ENCODE measurements at regions not wholly inside any gene's neighbourhood (a gene's known extent, or its start where the extent isn't known, plus 50 kb on each side); places are given as distances from the start of the nearest gene placed in this dataset.

GRCh38 chr22:48079505-48080290 is 1317.2 kb downstream of the TBC1D22A start:
- TF ChIP-seq CTCF (IDR thresholded peaks at IDR 0.05; ENCODE audit: insufficient read depth, low read length, poor library complexity, severe bottlenecking) (no peak), EZH2phosphoT487 (conservative IDR thresholded peaks at IDR 0.05; ENCODE audit: low read length) (no peak)
